ENCODE measurements at regions not wholly inside any gene's neighbourhood (a gene's known extent, or its start where the extent isn't known, plus 50 kb on each side); places are given as distances from the start of the nearest gene placed in this dataset.

DNA sequence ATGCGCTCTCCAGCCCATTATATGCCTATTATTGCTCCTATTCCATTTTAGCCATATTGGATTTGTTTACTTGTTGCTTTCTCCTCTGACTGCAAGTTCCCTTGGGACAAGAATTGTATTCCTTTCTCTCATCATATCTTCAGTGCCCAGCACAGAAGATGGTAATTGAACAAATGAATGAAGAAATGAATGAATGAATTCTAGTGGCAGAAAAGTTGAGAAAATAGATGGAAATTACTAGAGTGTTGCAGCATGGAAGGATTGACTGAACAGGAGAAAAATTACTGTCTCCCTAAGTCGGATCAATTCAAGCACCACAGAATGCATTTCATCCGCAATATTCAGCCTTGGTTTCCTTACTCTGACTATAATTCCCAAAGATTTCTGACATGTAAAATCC, 1243.2 kb downstream of the SORCS1 start:
- H3K79me2 ChIP-seq (ENCODE audit: low read length): no peaks in the 10 kb centered on the region
- no peaks in the 10 kb centered on the region for H3K9me3 ChIP-seq (ENCODE audit: insufficient read depth, low read length)

DNA sequence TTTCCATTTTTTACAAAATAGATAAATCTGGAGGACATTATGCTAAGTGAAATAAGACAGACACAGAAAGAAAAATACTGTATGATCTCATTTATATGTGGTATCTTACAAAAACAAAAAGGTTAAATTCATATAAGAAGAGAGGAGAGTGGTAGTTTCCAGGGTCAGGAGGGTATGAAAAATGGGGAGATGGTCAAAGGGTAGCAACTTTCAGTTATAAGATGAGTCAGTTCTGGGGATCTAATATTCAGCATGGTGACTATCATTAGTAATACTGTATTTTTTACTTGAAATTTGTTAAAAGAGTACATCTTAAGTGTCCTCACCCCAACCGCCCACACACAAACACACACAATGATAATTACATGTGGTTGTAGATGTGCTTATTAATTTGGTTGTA, 1250.1 kb downstream of the SORCS1 start:
- Histone ChIP-seq H3K79me2 (ENCODE audit: low read length) (no peaks in the 10 kb centered on the region), H3K4me2 (ENCODE audit: low read length) (no peak overlapping the region), H3K27me3 (ENCODE audit: low read depth, low read length) (no peaks in the 10 kb centered on the region), H3K4me3 (ENCODE audit: low read length) (no peak overlapping the region), H4K20me1 (ENCODE audit: insufficient read depth, low read length) (no peaks in the 10 kb centered on the region), H3K36me3 (replicated peaks; ENCODE audit: low read depth, low read length) (no peaks in the 10 kb centered on the region), H2AFZ (ENCODE audit: low read depth, low read length) (no peak overlapping the region), H3K27ac (ENCODE audit: low read length) (no peak overlapping the region), H3K9ac (ENCODE audit: low read length) (no peak overlapping the region), H3K4me1 (ENCODE audit: low read length) (no peaks in the 10 kb centered on the region), H3K9me3 (ENCODE audit: insufficient read depth, low read length) (no peaks in the 10 kb centered on the region)
- TF ChIP-seq, protein P1, sequence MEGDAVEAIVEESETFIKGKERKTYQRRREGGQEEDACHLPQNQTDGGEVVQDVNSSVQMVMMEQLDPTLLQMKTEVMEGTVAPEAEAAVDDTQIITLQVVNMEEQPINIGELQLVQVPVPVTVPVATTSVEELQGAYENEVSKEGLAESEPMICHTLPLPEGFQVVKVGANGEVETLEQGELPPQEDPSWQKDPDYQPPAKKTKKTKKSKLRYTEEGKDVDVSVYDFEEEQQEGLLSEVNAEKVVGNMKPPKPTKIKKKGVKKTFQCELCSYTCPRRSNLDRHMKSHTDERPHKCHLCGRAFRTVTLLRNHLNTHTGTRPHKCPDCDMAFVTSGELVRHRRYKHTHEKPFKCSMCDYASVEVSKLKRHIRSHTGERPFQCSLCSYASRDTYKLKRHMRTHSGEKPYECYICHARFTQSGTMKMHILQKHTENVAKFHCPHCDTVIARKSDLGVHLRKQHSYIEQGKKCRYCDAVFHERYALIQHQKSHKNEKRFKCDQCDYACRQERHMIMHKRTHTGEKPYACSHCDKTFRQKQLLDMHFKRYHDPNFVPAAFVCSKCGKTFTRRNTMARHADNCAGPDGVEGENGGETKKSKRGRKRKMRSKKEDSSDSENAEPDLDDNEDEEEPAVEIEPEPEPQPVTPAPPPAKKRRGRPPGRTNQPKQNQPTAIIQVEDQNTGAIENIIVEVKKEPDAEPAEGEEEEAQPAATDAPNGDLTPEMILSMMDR (IDR thresholded peaks at IDR 0.05; ENCODE audit: low read depth, low read length): no peak
- TF ChIP-seq EZH2phosphoT487 (IDR thresholded peaks at IDR 0.05; ENCODE audit: low read depth): no peak

More for the DNA sequence above, 1243.2 kb downstream of the SORCS1 start:
- Histone ChIP-seq H3K4me1 (ENCODE audit: low read length) (no peaks in the 10 kb centered on the region), H3K36me3 (replicated peaks; ENCODE audit: low read depth, low read length) (no peaks in the 10 kb centered on the region), H4K20me1 (ENCODE audit: insufficient read depth, low read length) (no peaks in the 10 kb centered on the region), H3K27me3 (ENCODE audit: low read depth, low read length) (no peaks in the 10 kb centered on the region), H3K4me2 (ENCODE audit: low read length) (no peak overlapping the region), H3K4me3 (ENCODE audit: low read length) (no peak overlapping the region), H3K9ac (ENCODE audit: low read length) (no peak overlapping the region), H2AFZ (ENCODE audit: low read depth, low read length) (no peak overlapping the region), H3K27ac (ENCODE audit: low read length) (no peak overlapping the region)
- TF ChIP-seq, protein P1 (IDR thresholded peaks at IDR 0.05; ENCODE audit: low read depth, low read length): no peak
- no peak for TF ChIP-seq EZH2phosphoT487 (IDR thresholded peaks at IDR 0.05; ENCODE audit: low read depth)

DNA sequence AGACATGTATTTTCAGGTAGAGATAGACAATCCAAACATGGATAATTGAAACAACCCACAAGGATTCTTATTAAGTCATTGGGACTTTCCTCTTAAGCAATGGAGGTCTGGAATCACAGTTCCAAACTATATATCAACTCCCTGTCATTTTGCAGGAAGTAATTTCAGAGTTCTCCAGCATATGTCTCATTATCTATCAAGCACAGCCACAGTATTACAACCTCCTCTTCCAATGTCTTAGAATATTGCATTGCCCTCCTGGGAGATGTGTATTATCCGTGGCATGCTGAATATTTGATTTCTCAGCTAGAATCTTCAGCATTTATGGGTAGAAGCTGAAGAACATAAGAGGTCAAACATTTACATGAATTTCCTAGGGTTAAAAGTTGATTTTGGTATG, 1255.8 kb downstream of the SORCS1 start:
- Histone ChIP-seq H4K20me1 (ENCODE audit: insufficient read depth, low read length) (no peaks in the 10 kb centered on the region), H3K4me1 (ENCODE audit: low read length) (no peaks in the 10 kb centered on the region), H3K9ac (ENCODE audit: low read length) (no peak overlapping the region), H3K27ac (ENCODE audit: low read length) (no peak overlapping the region), H3K36me3 (replicated peaks; ENCODE audit: low read depth, low read length) (no peaks in the 10 kb centered on the region), H3K27me3 (ENCODE audit: low read depth, low read length) (no peaks in the 10 kb centered on the region), H3K79me2 (ENCODE audit: low read length) (no peaks in the 10 kb centered on the region), H3K4me2 (ENCODE audit: low read length) (no peak overlapping the region), H3K4me3 (ENCODE audit: low read length) (no peak overlapping the region), H3K9me3 (ENCODE audit: insufficient read depth, low read length) (no peaks in the 10 kb centered on the region), H2AFZ (ENCODE audit: low read depth, low read length) (no peak overlapping the region)
- TF ChIP-seq EZH2phosphoT487 (IDR thresholded peaks at IDR 0.05; ENCODE audit: low read depth): no peak
- TF ChIP-seq, protein P1 (IDR thresholded peaks at IDR 0.05; ENCODE audit: low read depth, low read length): no peak

DNA sequence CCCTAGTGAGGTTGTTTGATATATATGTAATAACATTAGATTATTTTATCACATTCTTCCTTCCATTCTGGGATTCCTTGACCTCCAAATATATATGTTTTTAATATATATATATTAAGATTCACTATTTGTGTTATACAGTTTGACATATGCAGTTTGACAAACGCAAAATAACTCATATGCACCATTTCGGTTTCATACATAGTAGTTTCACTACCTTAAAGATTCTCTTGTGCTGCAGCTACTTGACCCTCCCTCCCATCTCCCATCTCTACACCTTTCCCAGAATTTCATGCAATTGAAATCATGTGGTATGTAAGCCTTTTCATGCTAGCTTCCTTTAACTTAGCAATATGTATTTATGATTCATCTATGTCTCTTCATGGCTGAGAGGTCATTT, 1244.4 kb downstream of the SORCS3 start:
- H3K4me3 ChIP-seq (ENCODE audit: low read length): no peak overlapping the region
- no peaks in the 10 kb centered on the region for H3K36me3 ChIP-seq (replicated peaks; ENCODE audit: low read depth, low read length)
- no peak overlapping the region for H3K4me2 ChIP-seq (ENCODE audit: low read length)
- no peaks in the 10 kb centered on the region for H3K27me3 ChIP-seq (ENCODE audit: low read depth, low read length)
- no peak overlapping the region for H3K27ac ChIP-seq (ENCODE audit: low read length)
- H3K9me3 ChIP-seq (ENCODE audit: insufficient read depth, low read length): no peaks in the 10 kb centered on the region
- no peaks in the 10 kb centered on the region for H4K20me1 ChIP-seq (ENCODE audit: insufficient read depth, low read length)
- no peaks in the 10 kb centered on the region for H3K79me2 ChIP-seq (ENCODE audit: low read length)
- no peak for TF ChIP-seq EZH2phosphoT487 (IDR thresholded peaks at IDR 0.05; ENCODE audit: low read depth)
- TF ChIP-seq, protein P1 (IDR thresholded peaks at IDR 0.05; ENCODE audit: low read depth, low read length): no peak
- H2AFZ ChIP-seq (ENCODE audit: low read depth, low read length): no peak overlapping the region
- H3K4me1 ChIP-seq (ENCODE audit: low read length): no peaks in the 10 kb centered on the region
- no peak overlapping the region for H3K9ac ChIP-seq (ENCODE audit: low read length)

Data from OCI-LY3 (cell line).